Trophoblast cell (in vitro differentiated cells and primary cell): ENCODE measurements at regions not wholly inside any gene's neighbourhood (a gene's known extent, or its start where the extent isn't known, plus 50 kb on each side); places are given as distances from the start of the nearest gene placed in this dataset.

Experiments used
- DNase-seq, 2 donors: peaks; one replicate each; pipeline ENCODE4 v3.0.0-alpha.2; 2016
- H2AFZ ChIP-seq: 2 replicates; pipeline ENCODE4 v1.6.1; 2013; ENCODE audit warnings: low read length, moderate library complexity, mild to moderate bottlenecking; ENCODE audit not compliant: insufficient read depth, poor library complexity
- H2AK5ac ChIP-seq: 2 replicates; pipeline ENCODE4 v1.6.1; 2013; ENCODE audit warnings: mild to moderate bottlenecking, low read length
- H2BK120ac ChIP-seq: 2 replicates; pipeline ENCODE4 v1.6.1; 2013; ENCODE audit warnings: low read length, mild to moderate bottlenecking, moderate library complexity; ENCODE audit not compliant: insufficient read depth, poor library complexity
- H2BK12ac ChIP-seq: 2 replicates; pipeline ENCODE4 v1.6.1; 2013; ENCODE audit warnings: mild to moderate bottlenecking, low read length, moderate library complexity
- H2BK5ac ChIP-seq: 2 replicates; pipeline ENCODE4 v1.6.1; 2013; ENCODE audit warnings: low read length, low read depth, moderate library complexity, mild to moderate bottlenecking; ENCODE audit not compliant: poor library complexity
- H3K14ac ChIP-seq: 2 replicates; pipeline ENCODE4 v1.6.1; 2013; ENCODE audit warnings: mild to moderate bottlenecking, low read length
- H3K18ac ChIP-seq: 2 replicates; pipeline ENCODE4 v1.6.1; 2013; ENCODE audit warnings: mild to moderate bottlenecking, low read length
- H3K23ac ChIP-seq: 2 replicates; pipeline ENCODE4 v1.6.1; 2013; ENCODE audit warnings: low read length
- H3K27ac ChIP-seq: 2 replicates; pipeline ENCODE4 v1.5.1; 2013; ENCODE audit warnings: low read depth, mild to moderate bottlenecking, inconsistent platforms, low read length, moderate library complexity
- H3K27me3 ChIP-seq: 2 replicates; pipeline ENCODE4 v1.6.1; 2013; ENCODE audit warnings: inconsistent platforms, mild to moderate bottlenecking, low read length, moderate library complexity; ENCODE audit not compliant: insufficient read depth
- H3K36me3 ChIP-seq, 2 experiments: 1 replicate in 1 of 2; 2 replicates in 1 of 2; pipeline ENCODE4 v1.6.1; 2013; ENCODE audit warnings: low read length in 2 of 2, mild to moderate bottlenecking in 2 of 2, moderate library complexity in 1 of 2; ENCODE audit not compliant: insufficient read depth in 2 of 2, control insufficient read depth in 1 of 2
- H3K4ac ChIP-seq: 2 replicates; pipeline ENCODE4 v1.6.1; 2013; ENCODE audit warnings: low read depth, mild to moderate bottlenecking, low read length, moderate library complexity
- H3K4me1 ChIP-seq, 2 experiments: 1 replicate in 1 of 2; 2 replicates in 1 of 2; pipeline ENCODE4 v1.6.1; 2013; ENCODE audit warnings: low read length in 2 of 2, mild to moderate bottlenecking in 2 of 2, moderate library complexity in 1 of 2; ENCODE audit not compliant: insufficient read depth in 2 of 2, control insufficient read depth in 1 of 2
- H3K4me2 ChIP-seq: 2 replicates; pipeline ENCODE4 v1.6.1; 2013; ENCODE audit warnings: inconsistent platforms, mild to moderate bottlenecking, low read length, moderate library complexity
- H3K4me3 ChIP-seq: 2 replicates; pipeline ENCODE4 v1.5.1; 2013; ENCODE audit warnings: mild to moderate bottlenecking, low read depth, low read length, inconsistent platforms
- H3K79me1 ChIP-seq: one replicate; pipeline ENCODE4 v1.6.1; 2013; ENCODE audit warnings: low read length
- H3K79me2 ChIP-seq: 2 replicates; pipeline ENCODE4 v1.6.1; 2013; ENCODE audit warnings: low read length, mild to moderate bottlenecking; ENCODE audit not compliant: control insufficient read depth, insufficient read depth, poor library complexity
- H3K9ac ChIP-seq: 2 replicates; pipeline ENCODE4 v1.6.1; 2013; ENCODE audit warnings: mild to moderate bottlenecking, low read length
- H3K9me3 ChIP-seq: 2 replicates; pipeline ENCODE4 v1.6.1; 2013; ENCODE audit warnings: low read depth, mild to moderate bottlenecking, control low read depth, inconsistent platforms, low read length; ENCODE audit not compliant: insufficient read depth
- H4K12ac ChIP-seq: 2 replicates; pipeline ENCODE4 v1.6.1; 2013; ENCODE audit warnings: low read depth, mild to moderate bottlenecking, low read length, moderate library complexity
- H4K8ac ChIP-seq: 2 replicates; pipeline ENCODE4 v1.6.1; 2013; ENCODE audit warnings: low read depth, mild to moderate bottlenecking, low read length, moderate library complexity
- H4K91ac ChIP-seq: one replicate; pipeline ENCODE4 v1.6.1; 2013; ENCODE audit warnings: low read depth, mild to moderate bottlenecking, low read length, moderate library complexity
- WGBS: extraction: QIAGEN DNeasy Blood & Tissue Kit; methylation state at CpG from one replicate; pipeline ENCODE4 v1.1.7; 2013; ENCODE audit warnings: missing lambda C conversion rate; ENCODE audit not compliant: insufficient read length, insufficient coverage; ENCODE audit errors: extremely low coverage; 5-methylcytosine and 5-hydroxymethylcytosine counted together

GRCh38 chr4:77344784-77345183, 187.8 kb downstream of the CCNG2 start:
- Histone ChIP-seq H4K91ac (no peak overlapping the region), H2AK5ac (no peak overlapping the region), H2BK12ac (no peak overlapping the region), H3K36me3 (no peaks in the 10 kb centered on the region), H3K4me3 (no peak overlapping the region), H3K4me1 (no peaks in the 10 kb centered on the region), H3K4ac (no peak overlapping the region), H2AFZ (no peak overlapping the region), H3K4me2 (no peak overlapping the region), H3K27me3 (no peaks in the 10 kb centered on the region), H3K9me3 (peaks cover 8% of the 10 kb centered on the region), H2BK120ac (no peak overlapping the region), H3K18ac (no peak overlapping the region), H3K79me2 (no peaks in the 10 kb centered on the region), H3K9ac (no peak overlapping the region), H3K23ac (no peak overlapping the region), H4K8ac (no peak overlapping the region), H3K79me1 (no peaks in the 10 kb centered on the region), H3K27ac (no peak overlapping the region), H3K14ac (no peak overlapping the region), H2BK5ac (no peak overlapping the region), H4K12ac (no peak overlapping the region)
- no CpG with 5 or more reads among the region's 1 CpG for WGBS
- DNase-seq, result no peak

GRCh38 chr4:77347351-77347966, 190.5 kb downstream of the CCNG2 start:
- Histone ChIP-seq H2AFZ (no peak overlapping the region), H4K12ac (no peak overlapping the region), H3K4me2 (no peak overlapping the region), H3K18ac (no peak overlapping the region), H3K4me3 (no peak overlapping the region), H3K4ac (no peak overlapping the region), H2BK120ac (no peak overlapping the region), H3K9me3 (peaks cover 4% of the 10 kb centered on the region), H2BK12ac (no peak overlapping the region), H4K8ac (no peak overlapping the region), H3K14ac (no peak overlapping the region), H2AK5ac (no peak overlapping the region), H3K4me1 (no peaks in the 10 kb centered on the region), H3K27me3 (no peaks in the 10 kb centered on the region), H3K27ac (no peak overlapping the region), H4K91ac (no peak overlapping the region), H3K79me2 (no peaks in the 10 kb centered on the region), H3K23ac (no peak overlapping the region), H2BK5ac (no peak overlapping the region), H3K9ac (no peak overlapping the region), H3K36me3 (no peaks in the 10 kb centered on the region), H3K79me1 (no peaks in the 10 kb centered on the region)
- no CpG with 5 or more reads among the region's 5 CpGs for WGBS
- DNase-seq, result no peak

GRCh38 chr4:77348815-77349214, 191.8 kb downstream of the CCNG2 start:
- H2BK5ac ChIP-seq, result no peak overlapping the region
- no peaks in the 10 kb centered on the region for H3K36me3 ChIP-seq
- no peaks in the 10 kb centered on the region for H3K79me2 ChIP-seq
- H3K27me3 ChIP-seq, result no peaks in the 10 kb centered on the region
- H4K12ac ChIP-seq, result no peak overlapping the region
- no peak overlapping the region for H3K4me3 ChIP-seq
- no peak overlapping the region for H3K27ac ChIP-seq
- H3K14ac ChIP-seq, result no peak overlapping the region
- no peak overlapping the region for H2AFZ ChIP-seq
- H3K9me3 ChIP-seq, result no peaks in the 10 kb centered on the region
- H3K18ac ChIP-seq, result no peak overlapping the region
- H3K23ac ChIP-seq, result no peak overlapping the region
- no peak overlapping the region for H2AK5ac ChIP-seq
- DNase-seq, result no peak
- H3K79me1 ChIP-seq, result no peaks in the 10 kb centered on the region
- no peak overlapping the region for H2BK120ac ChIP-seq
- no peak overlapping the region for H4K8ac ChIP-seq
- H3K9ac ChIP-seq, result no peak overlapping the region
- H4K91ac ChIP-seq, result no peak overlapping the region
- no peak overlapping the region for H2BK12ac ChIP-seq
- no peak overlapping the region for H3K4ac ChIP-seq
- no peaks in the 10 kb centered on the region for H3K4me1 ChIP-seq
- no peak overlapping the region for H3K4me2 ChIP-seq

- no peak overlapping the region for H4K8ac ChIP-seq
- H3K9ac ChIP-seq, result no peak overlapping the region
- no peak overlapping the region for H2AK5ac ChIP-seq
- no peak overlapping the region for H3K4me3 ChIP-seq
- no peaks in the 10 kb centered on the region for H3K9me3 ChIP-seq
- H2BK5ac ChIP-seq, result no peak overlapping the region
- no peaks in the 10 kb centered on the region for H3K27me3 ChIP-seq
- no peak overlapping the region for H3K18ac ChIP-seq
- no peaks in the 10 kb centered on the region for H3K79me1 ChIP-seq
- no peaks in the 10 kb centered on the region for H3K4me1 ChIP-seq
- H2BK120ac ChIP-seq, result no peak overlapping the region
- no peak overlapping the region for H3K4me2 ChIP-seq
- no peak overlapping the region for H3K23ac ChIP-seq
- WGBS, result no CpG with 5 or more reads among the region's 3 CpGs
- no peaks in the 10 kb centered on the region for H3K79me2 ChIP-seq
- no peak overlapping the region for H2AFZ ChIP-seq
- H3K4ac ChIP-seq, result no peak overlapping the region
- no peak overlapping the region for H4K91ac ChIP-seq
- no peak overlapping the region for H3K27ac ChIP-seq
- no peak for DNase-seq
- no peak overlapping the region for H4K12ac ChIP-seq
- H3K36me3 ChIP-seq, result no peaks in the 10 kb centered on the region
- no peak overlapping the region for H3K14ac ChIP-seq
- no peak overlapping the region for H2BK12ac ChIP-seq
These were observed 192.4 kb downstream of the CCNG2 start for GRCh38 chr4:77349364-77349763.
